CD4-positive, alpha-beta T cell (primary cell): ENCODE measurements at regions not wholly inside any gene's neighbourhood (a gene's known extent, or its start where the extent isn't known, plus 50 kb on each side); places are given as distances from the start of the nearest gene placed in this dataset.
"Not testable (repeated sequence)": the region's sequence is repeated elsewhere in the genome, so short reads cannot be mapped to it uniquely, and the experiment has no call there.

ENCODE experiments used
- ATAC-seq: fragments of 200-7000 bp; cut with Tn5 transposase; one replicate; pipeline ENCODE4 v1.10.0; 2022; ENCODE audit warnings: mild to moderate bottlenecking; ENCODE audit not compliant: poor library complexity
- CTCF ChIA-PET: fragments of 350-600 bp; sonication (Branson Sonifier 250); formaldehyde crosslinking; loops from one replicate; lab custom pipeline; 2021; ENCODE audit warnings: antibody characterized with exemption, inconsistent platforms; lab: Charles Lee
- POLR2A ChIA-PET: fragments of 350-600 bp; sonication (Branson Sonifier 250); formaldehyde crosslinking; loops from one replicate; lab custom pipeline; 2021; ENCODE audit warnings: antibody characterized with exemption, inconsistent platforms; lab: Charles Lee
- DNase-seq, 14 experiments: peaks; one replicate each; pipeline ENCODE4 v3.0.0-alpha.2; 2013 to 2020; ENCODE audit warnings: mixed read lengths in 2 of 14
- H3K27ac ChIP-seq, 2 donors: one replicate each; pipeline versions ENCODE4 v1.5.1 to v1.7.0; 2013; ENCODE audit warnings: low read length in 2 of 2, low read depth in 1 of 2, mild to moderate bottlenecking in 1 of 2
- H3K27me3 ChIP-seq, 2 experiments: 1 replicate in 1 of 2; 2 replicates in 1 of 2; pipeline versions ENCODE4 v1.6.1 to v1.7.0; 2013; ENCODE audit warnings: low read length in 2 of 2, control low read depth in 1 of 2, mild to moderate bottlenecking in 1 of 2, moderate library complexity in 1 of 2; ENCODE audit not compliant: insufficient read depth in 2 of 2, control insufficient read depth in 1 of 2
- H3K36me3 ChIP-seq: one replicate; pipeline ENCODE4 v1.6.1; 2013; ENCODE audit warnings: low read length, control low read depth; ENCODE audit not compliant: insufficient read depth
- H3K4me1 ChIP-seq: one replicate; pipeline ENCODE4 v1.6.1; 2013; ENCODE audit warnings: low read length, control low read depth; ENCODE audit not compliant: insufficient read depth
- H3K4me3 ChIP-seq: one replicate; pipeline ENCODE4 v1.5.1; 2013; ENCODE audit warnings: mild to moderate bottlenecking, low read length, moderate library complexity
- H3K9me3 ChIP-seq, 2 experiments: 1 replicate in 1 of 2; 2 replicates in 1 of 2; pipeline versions ENCODE4 v1.6.1 to v1.7.0; 2013; ENCODE audit warnings: low read length in 2 of 2, mild to moderate bottlenecking in 2 of 2, control low read depth in 1 of 2, moderate library complexity in 1 of 2; ENCODE audit not compliant: control insufficient read depth in 1 of 2, insufficient read depth in 1 of 2
- H3K27ac Mint-ChIP-seq: one replicate; pipeline ENCODE4 v1.8.0; 2020; ENCODE audit warnings: mixed read lengths
- H3K27me3 Mint-ChIP-seq: one replicate; pipeline ENCODE4 v1.8.0; 2021; ENCODE audit warnings: mixed read lengths
- H3K36me3 Mint-ChIP-seq: one replicate; pipeline ENCODE4 v1.8.0; 2021; ENCODE audit warnings: low read depth, mixed read lengths
- H3K4me1 Mint-ChIP-seq: one replicate; pipeline ENCODE4 v1.8.0; 2021; ENCODE audit warnings: low read depth, mixed read lengths
- H3K4me3 Mint-ChIP-seq: one replicate; pipeline ENCODE4 v1.8.0; 2020; ENCODE audit warnings: mild to moderate bottlenecking, mixed read lengths
- H3K9me3 Mint-ChIP-seq: one replicate; pipeline ENCODE4 v1.8.0; 2020; ENCODE audit warnings: mixed read lengths
- intact Hi-C, 2 experiments: fragments of 100-400 bp; cut with DNase I in 1 of 2; cut with micrococcal nuclease in 1 of 2; formaldehyde crosslinking; loops; one replicate each; pipeline versions ENCODE4 v1.15.1 to v1.9.0; 2023 to 2025; cut with DNase I, micrococcal nuclease

DNA sequence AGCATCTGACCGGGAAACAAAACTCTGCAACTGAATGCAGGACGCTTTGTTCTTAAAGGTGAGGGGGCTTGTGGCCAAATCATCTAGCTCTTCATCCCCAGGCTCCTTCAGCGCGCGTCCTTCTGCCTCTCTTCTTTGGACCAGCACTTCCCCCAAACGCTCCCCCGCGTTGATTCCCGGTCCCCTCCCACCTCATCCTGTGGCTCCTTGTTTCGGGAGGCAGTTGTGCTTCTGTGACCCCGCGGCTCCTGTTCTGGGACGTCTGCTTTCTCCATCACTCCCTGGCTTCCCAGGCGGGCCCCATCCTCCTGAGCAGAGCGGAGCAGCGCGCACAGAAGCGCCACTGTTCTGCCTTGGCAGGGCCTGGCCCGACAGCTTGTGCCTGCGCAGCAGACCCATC lies 109.7 kb upstream of the ZNG1E start:
- H3K9me3 Mint-ChIP-seq, H3K4me3 ChIP-seq, DNase-seq, intact Hi-C loops, H3K4me3 Mint-ChIP-seq, CTCF ChIA-PET, H3K36me3 ChIP-seq, H3K27ac ChIP-seq, H3K27me3 ChIP-seq, H3K36me3 Mint-ChIP-seq, ATAC-seq, H3K4me1 Mint-ChIP-seq, POLR2A ChIA-PET, H3K27me3 Mint-ChIP-seq, H3K27ac Mint-ChIP-seq, H3K4me1 ChIP-seq: not testable (repeated sequence)
- peaks cover 0 to 14% of the 10 kb centered on the region in 2 experiments for H3K9me3 ChIP-seq

GRCh38 chr9:65519018-65519417 lies 156.7 kb upstream of the ZNG1E start:
- POLR2A ChIA-PET, DNase-seq, H3K4me3 Mint-ChIP-seq, ATAC-seq, H3K27ac ChIP-seq, H3K4me1 Mint-ChIP-seq, H3K9me3 Mint-ChIP-seq, H3K4me3 ChIP-seq, H3K27me3 ChIP-seq, H3K9me3 ChIP-seq, H3K4me1 ChIP-seq, CTCF ChIA-PET, H3K36me3 ChIP-seq, H3K27me3 Mint-ChIP-seq, H3K27ac Mint-ChIP-seq, intact Hi-C loops, H3K36me3 Mint-ChIP-seq: not testable (repeated sequence)

- CTCF ChIA-PET, ATAC-seq: not testable (repeated sequence)
These were observed 161.3 kb upstream of the ZNG1E start for GRCh38 chr9:65514465-65514864.

GRCh38 chr9:65507897-65508296 lies 167.8 kb upstream of the ZNG1E start:
- H3K4me3 Mint-ChIP-seq, H3K36me3 Mint-ChIP-seq, H3K9me3 ChIP-seq, ATAC-seq, H3K4me1 Mint-ChIP-seq, H3K4me1 ChIP-seq, H3K4me3 ChIP-seq, CTCF ChIA-PET, H3K36me3 ChIP-seq, intact Hi-C loops, H3K27ac Mint-ChIP-seq, H3K27me3 Mint-ChIP-seq, H3K27me3 ChIP-seq, POLR2A ChIA-PET, DNase-seq, H3K9me3 Mint-ChIP-seq, H3K27ac ChIP-seq: not testable (repeated sequence)

More at GRCh38 chr9:65514465-65514864, 161.3 kb upstream of the ZNG1E start:
- H3K36me3 Mint-ChIP-seq, H3K27ac ChIP-seq, intact Hi-C loops, H3K9me3 ChIP-seq, H3K4me3 Mint-ChIP-seq, H3K36me3 ChIP-seq, H3K4me1 Mint-ChIP-seq, H3K4me1 ChIP-seq, H3K27ac Mint-ChIP-seq, H3K27me3 Mint-ChIP-seq, H3K9me3 Mint-ChIP-seq, POLR2A ChIA-PET, H3K27me3 ChIP-seq, H3K4me3 ChIP-seq, DNase-seq: not testable (repeated sequence)

- H3K4me1 ChIP-seq, H3K4me3 ChIP-seq, H3K4me1 Mint-ChIP-seq, intact Hi-C loops, H3K9me3 ChIP-seq, H3K27ac ChIP-seq, H3K27me3 Mint-ChIP-seq, DNase-seq, H3K27ac Mint-ChIP-seq, H3K36me3 Mint-ChIP-seq, H3K9me3 Mint-ChIP-seq, CTCF ChIA-PET, H3K4me3 Mint-ChIP-seq, POLR2A ChIA-PET, H3K36me3 ChIP-seq, H3K27me3 ChIP-seq, ATAC-seq: not testable (repeated sequence)
These were observed 171.0 kb upstream of the ZNG1E start for GRCh38 chr9:65504686-65505085.

DNA sequence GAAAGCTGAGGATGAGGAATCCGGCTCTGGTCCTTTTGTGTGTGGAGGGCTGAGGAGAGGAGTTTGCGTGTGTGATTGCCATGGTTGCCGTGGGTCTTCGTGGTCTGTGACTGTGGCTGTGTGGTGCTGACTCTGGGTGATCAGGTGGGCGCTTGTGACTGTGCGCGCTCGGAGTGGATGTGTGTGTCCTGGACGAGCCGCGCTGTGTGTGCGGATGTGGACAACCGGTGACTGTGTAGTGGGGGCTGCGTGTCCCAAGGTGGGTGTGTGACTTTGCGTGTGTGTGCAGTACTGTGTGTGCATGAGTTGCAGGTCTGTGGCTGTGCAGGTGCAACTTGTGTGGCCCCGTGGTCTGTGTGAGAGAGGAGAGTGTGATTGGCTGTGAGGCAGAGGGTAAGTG lies 172.0 kb upstream of the ZNG1E start:
- not testable (repeated sequence) for H3K4me3 Mint-ChIP-seq, H3K4me3 ChIP-seq

DNA sequence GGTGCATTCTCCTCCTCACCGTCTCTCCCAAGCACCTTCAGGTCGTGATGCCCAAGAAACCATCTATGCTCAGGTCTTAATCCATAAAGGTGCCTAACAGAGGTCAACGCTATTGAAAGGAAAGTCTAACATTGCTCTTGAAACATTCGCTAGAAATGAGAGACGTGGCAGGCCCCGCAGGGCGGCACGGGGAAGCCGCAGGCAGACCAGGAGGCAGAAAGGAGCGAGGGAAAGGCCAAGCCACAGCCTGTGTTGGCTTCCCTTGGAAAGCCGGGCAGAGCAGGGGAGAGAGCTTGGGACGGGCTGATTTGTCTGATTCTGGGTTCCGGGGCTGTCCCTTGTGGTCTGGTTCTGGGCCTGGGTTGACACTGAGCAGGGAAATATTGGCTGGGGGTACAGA lies 192.8 kb upstream of the ZNG1E start:
- intact Hi-C loops, H3K27ac Mint-ChIP-seq, H3K4me3 Mint-ChIP-seq: not testable (repeated sequence)

More for the DNA sequence above, 172.0 kb upstream of the ZNG1E start:
- intact Hi-C loops, H3K4me1 Mint-ChIP-seq, DNase-seq, H3K36me3 Mint-ChIP-seq, H3K4me1 ChIP-seq, CTCF ChIA-PET, H3K9me3 ChIP-seq, POLR2A ChIA-PET, ATAC-seq, H3K27me3 Mint-ChIP-seq, H3K27ac Mint-ChIP-seq, H3K36me3 ChIP-seq, H3K27me3 ChIP-seq, H3K9me3 Mint-ChIP-seq, H3K27ac ChIP-seq: not testable (repeated sequence)

More for the DNA sequence above, 192.8 kb upstream of the ZNG1E start:
- ATAC-seq, POLR2A ChIA-PET, H3K4me1 ChIP-seq, H3K4me3 ChIP-seq, H3K27me3 ChIP-seq, H3K27ac ChIP-seq, H3K4me1 Mint-ChIP-seq, H3K27me3 Mint-ChIP-seq, H3K36me3 Mint-ChIP-seq, CTCF ChIA-PET, H3K36me3 ChIP-seq, H3K9me3 Mint-ChIP-seq, DNase-seq: not testable (repeated sequence)
- peaks cover 0 to 46% of the 10 kb centered on the region in 2 experiments for H3K9me3 ChIP-seq
